Gastroesophageal sphincter (tissue), 3 donors: ENCODE measurements at regions not wholly inside any gene's neighbourhood (a gene's known extent, or its start where the extent isn't known, plus 50 kb on each side); places are given as distances from the start of the nearest gene placed in this dataset.

Source experiments
- CTCF ChIP-seq, 4 experiments: fragments of 200-600 bp in 2 of 4; fragments of 450-650 bp in 2 of 4; sonication (generic) in 1 of 4; IDR thresholded peaks; one replicate each; pipeline ENCODE4 v1.5.1; 2017 to 2019; ENCODE audit warnings: antibody characterized with exemption in 4 of 4, mild to moderate bottlenecking in 2 of 4, moderate library complexity in 2 of 4
- EP300 ChIP-seq: sonication (generic); formaldehyde crosslinking; IDR thresholded peaks from one replicate; pipeline ENCODE4 v1.6.1; 2017; ENCODE audit warnings: antibody characterized with exemption, mild to moderate bottlenecking
- POLR2A ChIP-seq, 2 donors: fragments of 450-650 bp; IDR thresholded peaks; one replicate each; pipeline ENCODE4 v1.6.1; 2017; ENCODE audit warnings: antibody characterized with exemption in 2 of 2, mild to moderate bottlenecking in 2 of 2, moderate library complexity in 1 of 2
- POLR2AphosphoS5 ChIP-seq: sonication (generic); formaldehyde crosslinking; IDR thresholded peaks from one replicate; pipeline ENCODE4 v1.6.1; 2017; ENCODE audit warnings: antibody characterized with exemption

- TF ChIP-seq CTCF (IDR thresholded peaks at IDR 0.05) (no peak), POLR2AphosphoS5 (no peak), POLR2A (IDR thresholded peaks at IDR 0.05) (no peak), EP300 (no peak)
Observed at GRCh38 chr4:120506536-120506935, 416.0 kb downstream of the PRDM5 start.
